GM12864 (cell line): ENCODE measurements at regions not wholly inside any gene's neighbourhood (a gene's known extent, or its start where the extent isn't known, plus 50 kb on each side); places are given as distances from the start of the nearest gene placed in this dataset.

Experiments used
- DNase-seq: peaks from one replicate; pipeline ENCODE4 v3.0.0-alpha.2; 2011; ENCODE audit warnings: low read depth
- H3K4me3 ChIP-seq: 2 replicates; pipeline ENCODE4 v1.5.1; 2011; ENCODE audit warnings: mild to moderate bottlenecking, low read depth, low read length, control low read depth
- TF ChIP-seq, protein P1 (sequence below): IDR thresholded peaks from 2 replicates; pipeline ENCODE4 v1.5.1; 2011; ENCODE audit warnings: low read depth, mild to moderate bottlenecking, moderate library complexity, low read length, control low read depth, inconsistent platforms; ENCODE audit errors: missing control alignments

GRCh38 chr4:138030375-138030774 lies 211.8 kb downstream of the SLC7A11 start:
- TF ChIP-seq, protein P1, sequence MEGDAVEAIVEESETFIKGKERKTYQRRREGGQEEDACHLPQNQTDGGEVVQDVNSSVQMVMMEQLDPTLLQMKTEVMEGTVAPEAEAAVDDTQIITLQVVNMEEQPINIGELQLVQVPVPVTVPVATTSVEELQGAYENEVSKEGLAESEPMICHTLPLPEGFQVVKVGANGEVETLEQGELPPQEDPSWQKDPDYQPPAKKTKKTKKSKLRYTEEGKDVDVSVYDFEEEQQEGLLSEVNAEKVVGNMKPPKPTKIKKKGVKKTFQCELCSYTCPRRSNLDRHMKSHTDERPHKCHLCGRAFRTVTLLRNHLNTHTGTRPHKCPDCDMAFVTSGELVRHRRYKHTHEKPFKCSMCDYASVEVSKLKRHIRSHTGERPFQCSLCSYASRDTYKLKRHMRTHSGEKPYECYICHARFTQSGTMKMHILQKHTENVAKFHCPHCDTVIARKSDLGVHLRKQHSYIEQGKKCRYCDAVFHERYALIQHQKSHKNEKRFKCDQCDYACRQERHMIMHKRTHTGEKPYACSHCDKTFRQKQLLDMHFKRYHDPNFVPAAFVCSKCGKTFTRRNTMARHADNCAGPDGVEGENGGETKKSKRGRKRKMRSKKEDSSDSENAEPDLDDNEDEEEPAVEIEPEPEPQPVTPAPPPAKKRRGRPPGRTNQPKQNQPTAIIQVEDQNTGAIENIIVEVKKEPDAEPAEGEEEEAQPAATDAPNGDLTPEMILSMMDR = no peak
- DNase-seq = no peak

GRCh38 chr4:138028923-138029322 lies 213.2 kb downstream of the SLC7A11 start:
- TF ChIP-seq, protein P1 = no peak
- H3K4me3 ChIP-seq = no peak overlapping the region
- DNase-seq = no peak

More at GRCh38 chr4:138030375-138030774, 211.8 kb downstream of the SLC7A11 start:
- H3K4me3 ChIP-seq = no peak overlapping the region

GRCh38 chr4:138021139-138021830 lies 220.9 kb downstream of the SLC7A11 start:
- H3K4me3 ChIP-seq = no peak overlapping the region
- no peak for DNase-seq

DNA sequence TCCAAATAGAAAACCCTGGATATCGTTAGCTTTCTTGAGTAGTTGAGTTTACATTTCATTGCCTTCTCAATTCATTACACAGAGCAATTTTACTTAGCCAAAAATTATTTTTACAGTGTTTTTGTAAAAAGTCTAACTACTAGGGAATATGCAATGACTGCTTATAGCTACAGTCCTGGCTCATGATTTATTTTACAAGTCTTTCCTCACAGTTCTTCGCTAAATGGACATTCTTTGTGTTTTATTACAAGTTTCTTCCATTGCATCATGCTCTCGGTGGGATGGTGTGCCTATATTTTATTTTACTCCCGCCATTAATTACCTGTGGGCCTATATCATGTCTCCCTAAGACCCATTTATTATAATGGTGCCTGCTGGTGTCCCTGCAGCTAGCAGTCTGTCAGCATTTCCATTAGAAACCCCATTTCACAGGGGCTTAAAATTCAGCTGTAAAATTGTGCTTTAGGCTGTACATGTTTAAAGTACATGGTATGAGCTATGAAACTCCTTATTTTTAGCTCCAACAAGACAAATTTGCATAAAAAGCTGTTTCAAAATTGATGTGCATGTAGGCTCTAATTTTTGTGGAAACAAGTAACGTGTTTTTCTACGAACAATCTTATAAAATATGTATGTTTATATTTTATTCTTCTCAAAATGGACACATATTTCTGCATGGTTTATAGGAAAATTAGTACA lies 227.4 kb downstream of the SLC7A11 start:
- H3K4me3 ChIP-seq = no peak overlapping the region
- TF ChIP-seq, protein P1 = no peak
- DNase-seq = no peak

More at GRCh38 chr4:138021139-138021830, 220.9 kb downstream of the SLC7A11 start:
- TF ChIP-seq, protein P1 = no peak

- no peak for DNase-seq
- TF ChIP-seq, protein P1 = no peak
- no peak overlapping the region for H3K4me3 ChIP-seq
Measured at GRCh38 chr4:138013625-138014024, 228.5 kb downstream of the SLC7A11 start.

DNA sequence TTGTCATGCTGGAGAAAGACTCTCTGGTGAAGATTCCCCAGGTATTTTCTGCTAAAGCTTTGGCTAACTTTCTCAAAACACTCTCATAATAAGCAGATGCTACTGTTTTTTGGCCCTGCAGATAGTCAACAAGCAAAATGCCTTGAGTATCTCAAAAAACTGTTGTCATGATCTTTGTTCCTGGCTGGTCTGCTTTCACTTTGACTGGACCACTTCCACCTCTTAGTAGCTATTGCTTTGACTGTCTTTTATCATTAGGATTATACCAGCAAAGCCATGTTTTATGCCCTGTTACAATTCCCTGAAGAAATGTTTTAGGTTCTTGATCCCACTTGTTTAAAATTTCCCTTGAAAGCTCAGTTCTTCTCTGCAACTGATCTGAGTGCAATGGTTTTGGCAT lies 231.5 kb downstream of the SLC7A11 start:
- TF ChIP-seq, protein P1 = no peak
- DNase-seq = no peak
- no peak overlapping the region for H3K4me3 ChIP-seq
